Activated naive CD4-positive, alpha-beta T cell treated with anti-CD3 and anti-CD28 coated beads, Interleukin-2, amount 50 U/mL, for 72 hours (primary cell): ENCODE measurements at regions not wholly inside any gene's neighbourhood (a gene's known extent, or its start where the extent isn't known, plus 50 kb on each side); places are given as distances from the start of the nearest gene placed in this dataset.

Source experiments
- ATAC-seq, 2 donors: fragments of 150-1000 bp; cut with Tn5 transposase; 2 replicates each; pipeline ENCODE4 v1.10.0; 2021; ENCODE audit warnings: mild to moderate bottlenecking in 2 of 2, moderate library complexity in 2 of 2
- DNase-seq, 2 donors: peaks; one replicate each; pipeline ENCODE4 v3.0.0; 2021 to 2022; ENCODE audit warnings: low spot score in 2 of 2
- H3K27ac Mint-ChIP-seq, 2 donors: one replicate each; pipeline ENCODE4 v1.8.0; 2022; ENCODE audit warnings: mild to moderate bottlenecking in 2 of 2, mixed read lengths in 2 of 2
- H3K36me3 Mint-ChIP-seq, 2 donors: one replicate each; pipeline ENCODE4 v1.8.0; 2022; ENCODE audit warnings: mixed read lengths in 2 of 2
- H3K9me3 Mint-ChIP-seq, 2 donors: one replicate each; pipeline ENCODE4 v1.8.0; 2022; ENCODE audit warnings: mixed read lengths in 2 of 2

DNA sequence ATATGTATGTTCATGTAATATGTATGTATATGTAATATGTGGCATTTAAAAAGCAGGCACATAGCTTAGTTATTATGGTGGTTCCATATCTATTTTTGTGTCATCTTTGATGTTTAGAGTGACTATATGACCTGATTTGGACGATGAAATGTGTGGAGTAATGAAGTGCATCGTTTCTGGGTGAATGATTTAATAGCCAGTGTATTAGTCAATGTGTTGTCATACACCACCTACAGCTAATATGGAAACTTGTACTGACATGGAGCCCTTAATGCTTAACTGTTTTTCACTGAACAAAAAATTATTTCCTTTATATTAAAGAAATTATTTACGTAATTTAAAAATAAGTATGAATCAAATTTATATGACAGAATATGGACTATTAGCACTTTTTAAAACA is 292.3 kb upstream of the FSTL5 start:
- Mint-ChIP-seq H3K36me3 (no peaks in the 10 kb centered on the region), H3K27ac (no peak overlapping the region), H3K9me3 (no peaks in the 10 kb centered on the region)
- ATAC-seq, result no peak
- no peak for DNase-seq

DNA sequence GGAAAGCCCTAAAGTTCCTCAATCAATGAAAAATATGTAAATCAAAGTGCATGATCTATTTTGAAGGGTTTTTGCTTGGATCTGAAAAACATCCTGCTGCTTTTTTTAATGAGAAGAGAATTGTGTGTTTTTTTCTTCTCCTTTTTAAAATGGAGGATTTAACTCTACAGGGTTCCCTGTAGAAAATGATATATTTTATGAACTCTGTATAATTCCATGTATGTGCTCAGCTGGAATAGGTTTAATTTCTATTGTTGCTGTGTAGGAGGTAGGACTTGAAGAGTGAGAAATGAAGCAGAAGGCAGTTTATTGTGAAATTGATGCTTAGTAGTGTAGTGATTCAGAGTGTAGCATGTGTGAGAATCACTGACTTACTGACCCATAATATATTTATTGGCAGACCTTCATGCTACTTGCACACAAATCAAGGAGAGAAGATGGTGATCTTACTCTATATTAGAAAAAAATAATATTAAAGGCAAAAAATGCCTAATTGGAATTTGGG is 286.8 kb upstream of the FSTL5 start:
- no peak for DNase-seq
- Mint-ChIP-seq H3K27ac (no peak overlapping the region), H3K36me3 (no peaks in the 10 kb centered on the region), H3K9me3 (no peaks in the 10 kb centered on the region)
- no peak for ATAC-seq

DNA sequence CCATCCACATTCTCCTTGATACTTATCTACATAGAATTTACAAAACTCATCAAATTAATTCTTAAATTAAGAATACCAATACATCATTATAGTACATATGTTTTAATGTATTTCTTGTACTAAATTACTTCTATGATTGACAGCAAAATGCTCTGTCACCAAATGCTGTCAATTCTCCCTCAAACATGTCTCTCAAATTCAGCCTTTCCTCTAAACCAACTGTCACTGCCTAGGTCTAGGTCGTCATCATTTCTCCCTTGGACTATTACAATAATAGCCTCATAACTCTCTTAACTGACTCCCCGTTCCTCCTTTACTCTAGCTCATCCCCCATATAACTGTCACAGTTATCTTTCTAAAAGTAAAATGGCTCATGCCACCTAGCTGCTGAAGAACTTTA is 279.7 kb upstream of the FSTL5 start:
- Mint-ChIP-seq H3K27ac (no peak overlapping the region), H3K9me3 (peaks cover 0 to 1% of the 10 kb centered on the region in 2 donors), H3K36me3 (no peaks in the 10 kb centered on the region)
- DNase-seq (no peak), ATAC-seq (no peak)

DNA sequence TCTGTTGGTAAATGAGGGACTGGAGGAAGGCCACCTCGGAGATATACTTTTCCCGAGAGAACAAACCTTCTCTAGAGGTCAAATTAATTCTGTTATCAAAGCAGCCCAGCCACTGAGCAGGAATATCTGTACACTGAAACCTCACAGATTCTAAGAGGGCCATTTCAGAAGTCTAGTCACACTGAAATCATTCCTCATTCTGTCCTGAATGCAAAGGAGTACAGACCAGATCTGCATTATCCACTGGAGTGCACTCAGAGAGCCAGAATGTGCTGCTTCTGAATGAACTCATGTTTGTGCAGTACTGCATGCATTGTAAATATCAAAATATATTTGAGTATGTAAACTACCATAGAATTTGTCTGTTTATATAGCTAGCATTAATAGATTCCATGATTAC is 278.3 kb upstream of the FSTL5 start:
- no peaks in the 10 kb centered on the region for H3K36me3 Mint-ChIP-seq
- peaks cover 0 to 4% of the 10 kb centered on the region in 2 donors for H3K9me3 Mint-ChIP-seq
- DNase-seq (no peak), ATAC-seq (no peak)
- H3K27ac Mint-ChIP-seq, result no peak overlapping the region

DNA sequence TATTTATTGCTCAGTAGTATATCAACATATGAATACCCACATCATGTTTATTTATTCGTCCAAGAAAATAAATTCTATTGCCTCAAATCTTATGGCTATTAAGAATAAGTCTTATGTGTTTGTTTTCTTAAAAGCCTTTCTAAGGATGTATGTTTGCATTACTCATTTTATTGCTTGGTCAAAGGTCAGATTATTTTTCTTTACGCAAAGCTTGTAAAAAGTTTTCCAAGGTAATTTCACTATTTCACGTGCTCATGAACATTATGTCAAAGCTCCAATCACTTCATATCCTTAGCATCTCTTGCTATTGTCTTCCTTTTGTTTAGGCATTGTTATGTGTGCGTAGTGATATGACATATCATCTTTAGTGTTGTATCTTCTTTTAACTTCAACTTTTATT is 258.5 kb upstream of the FSTL5 start:
- DNase-seq, result no peak
- no peak overlapping the region for H3K27ac Mint-ChIP-seq
- H3K9me3 Mint-ChIP-seq, result peaks cover 5 to 13% of the 10 kb centered on the region in 2 donors
- ATAC-seq, result no peak
- H3K36me3 Mint-ChIP-seq, result no peaks in the 10 kb centered on the region

DNA sequence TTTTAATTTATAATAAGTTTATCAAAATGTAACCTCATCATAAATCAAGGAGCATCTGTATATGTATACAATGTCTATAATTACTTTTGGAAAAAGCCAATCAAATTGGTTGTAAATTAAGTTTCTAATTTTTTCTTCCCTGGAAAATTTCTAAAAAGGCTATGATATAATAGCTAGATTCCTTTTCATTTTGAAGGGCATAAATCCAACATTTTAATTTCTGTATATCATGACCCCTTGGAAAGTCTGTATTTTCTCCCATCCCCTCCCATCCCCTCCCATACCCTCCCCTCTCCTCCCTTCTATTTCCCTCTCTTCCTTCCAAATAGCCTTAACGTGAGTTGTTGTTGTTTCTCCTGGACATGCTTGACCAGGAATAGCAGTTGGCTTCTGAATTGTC is 247.1 kb upstream of the FSTL5 start:
- peaks cover 16 to 19% of the 10 kb centered on the region in 2 donors for H3K9me3 Mint-ChIP-seq
- no peak for DNase-seq
- no peak for ATAC-seq
- peaks cover 0 to 4% of the 10 kb centered on the region in 2 donors for H3K36me3 Mint-ChIP-seq
- no peak overlapping the region for H3K27ac Mint-ChIP-seq

DNA sequence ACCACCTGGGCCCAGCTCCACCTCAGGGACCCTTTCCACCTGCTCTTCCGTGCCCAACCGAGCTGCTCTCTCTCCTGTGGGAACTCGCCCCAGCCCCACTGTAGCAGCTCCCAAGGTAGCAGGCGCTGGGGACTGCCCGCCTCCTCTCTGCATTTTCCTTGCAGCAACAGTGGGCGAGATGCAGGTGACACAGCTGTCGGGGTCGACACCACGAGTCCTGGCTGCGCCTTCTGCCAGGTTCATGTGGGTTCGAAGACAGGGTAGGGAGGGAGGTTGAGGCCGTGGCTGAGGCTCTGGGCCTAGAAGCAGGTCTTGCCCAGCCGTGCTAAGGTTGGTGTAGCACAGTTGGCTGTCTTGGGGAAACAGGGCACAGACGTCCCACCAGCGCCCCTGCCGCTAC is 245.2 kb upstream of the FSTL5 start:
- DNase-seq (no peak), ATAC-seq (no peak)
- peaks cover 16 to 19% of the 10 kb centered on the region in 2 donors for H3K9me3 Mint-ChIP-seq
- H3K36me3 Mint-ChIP-seq, result peaks cover 0 to 4% of the 10 kb centered on the region in 2 donors
- H3K27ac Mint-ChIP-seq, result no peak overlapping the region

DNA sequence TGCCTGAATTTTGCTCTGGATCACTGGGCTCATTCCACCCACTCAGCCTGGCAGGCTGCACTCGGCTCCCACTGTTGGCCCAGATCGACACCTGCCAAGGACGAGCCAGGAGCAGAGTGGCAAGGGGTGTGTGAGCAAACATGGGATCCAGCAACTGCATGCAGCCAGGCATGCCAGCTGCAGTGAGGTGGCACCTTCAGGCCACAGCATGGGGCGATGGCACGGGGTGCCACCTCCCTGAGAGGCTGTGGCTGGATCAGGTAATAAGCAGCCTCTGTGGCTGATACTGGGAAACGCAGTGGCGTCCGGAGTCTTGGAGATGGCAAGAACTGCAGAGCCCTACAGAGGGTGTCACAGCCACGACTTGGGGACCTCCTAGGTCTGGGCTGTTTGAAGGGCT is 244.5 kb upstream of the FSTL5 start:
- no peak overlapping the region for H3K27ac Mint-ChIP-seq
- H3K36me3 Mint-ChIP-seq, result peaks cover 0 to 4% of the 10 kb centered on the region in 2 donors
- peaks cover 12 to 15% of the 10 kb centered on the region in 2 donors for H3K9me3 Mint-ChIP-seq
- DNase-seq (no peak), ATAC-seq (no peak)

DNA sequence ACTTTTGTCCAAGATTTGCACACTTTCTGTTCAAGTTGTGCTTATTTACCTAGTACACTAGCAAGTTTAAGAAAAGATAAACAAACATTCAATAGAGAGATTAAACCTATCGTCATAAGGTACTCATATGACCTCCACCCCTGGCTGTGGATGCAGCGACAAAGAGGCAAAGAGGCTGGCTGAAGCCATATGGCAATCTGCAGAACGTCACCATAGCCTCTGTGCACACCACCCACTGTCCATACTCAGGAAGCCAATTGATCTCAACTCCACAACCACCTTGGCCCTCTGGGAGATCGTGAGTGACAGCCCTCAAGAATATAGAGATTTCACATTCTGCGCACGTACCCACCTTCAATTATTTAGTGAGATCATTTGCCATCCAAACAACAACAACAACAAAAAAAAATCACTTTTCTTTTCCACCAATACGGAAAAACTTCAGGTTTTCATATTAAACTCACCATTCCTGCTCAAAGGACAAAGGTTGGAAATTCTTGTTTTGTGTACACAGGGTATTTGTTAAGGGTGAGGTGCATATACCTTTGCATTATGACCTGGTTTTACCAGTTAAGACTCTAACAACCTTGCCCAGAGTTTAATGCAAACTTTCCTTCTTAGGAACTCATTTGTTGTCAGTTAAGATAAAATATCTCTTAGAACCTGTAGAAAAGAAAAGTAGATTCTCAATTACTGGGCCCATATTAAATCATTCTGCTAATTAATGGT is 243.0 kb upstream of the FSTL5 start:
- no peak overlapping the region for H3K27ac Mint-ChIP-seq
- peaks cover 0 to 4% of the 10 kb centered on the region in 2 donors for H3K36me3 Mint-ChIP-seq
- H3K9me3 Mint-ChIP-seq, result peaks cover 0 to 3% of the 10 kb centered on the region in 2 donors
- DNase-seq (no peak), ATAC-seq (no peak)

DNA sequence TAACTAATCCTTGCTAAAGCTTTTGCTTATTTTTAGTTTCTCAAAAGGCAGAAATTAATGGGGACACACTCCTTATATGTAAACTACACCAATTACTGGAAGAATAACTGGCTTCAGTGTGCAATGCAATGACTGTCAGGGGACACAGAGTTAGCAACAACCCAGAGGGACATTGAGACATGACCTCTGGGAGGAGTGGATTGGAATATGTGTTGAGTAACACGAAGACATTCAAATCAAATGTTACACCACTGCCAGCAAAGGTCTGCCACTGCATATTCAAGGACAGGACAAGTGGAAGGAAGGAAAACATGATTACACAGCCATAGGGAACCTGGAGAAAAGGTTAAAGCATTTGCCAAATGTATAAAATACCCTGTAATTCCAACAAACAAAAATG is 240.1 kb upstream of the FSTL5 start:
- ATAC-seq (no peak), DNase-seq (no peak)
- H3K36me3 Mint-ChIP-seq, result peaks cover 0 to under 1% of the 10 kb centered on the region in 2 donors
- H3K9me3 Mint-ChIP-seq, result peaks cover 3 to 4% of the 10 kb centered on the region in 2 donors
- no peak overlapping the region for H3K27ac Mint-ChIP-seq

DNA sequence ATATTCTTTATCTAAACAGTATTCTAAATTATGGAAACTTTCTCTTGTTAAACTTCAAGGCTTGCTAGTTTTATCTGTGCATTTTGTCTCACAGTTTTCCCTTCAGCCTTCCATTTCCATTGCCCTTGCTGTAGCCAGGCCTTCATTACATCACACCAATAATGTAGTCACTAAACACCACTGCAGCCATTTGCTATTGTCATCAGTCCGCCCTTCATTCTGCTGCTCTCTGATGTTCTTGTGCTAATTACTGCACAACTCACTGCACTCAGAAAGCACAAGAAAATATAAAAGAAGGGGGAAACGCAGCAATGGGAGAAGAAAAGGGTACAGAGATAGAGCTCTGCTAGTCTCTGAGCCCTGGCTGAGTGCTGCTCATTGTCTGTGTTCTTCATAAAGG is 239.6 kb upstream of the FSTL5 start:
- no peak for DNase-seq
- Mint-ChIP-seq H3K9me3 (peaks cover 3 to 4% of the 10 kb centered on the region in 2 donors), H3K27ac (no peak overlapping the region), H3K36me3 (no peaks in the 10 kb centered on the region)
- ATAC-seq, result no peak

DNA sequence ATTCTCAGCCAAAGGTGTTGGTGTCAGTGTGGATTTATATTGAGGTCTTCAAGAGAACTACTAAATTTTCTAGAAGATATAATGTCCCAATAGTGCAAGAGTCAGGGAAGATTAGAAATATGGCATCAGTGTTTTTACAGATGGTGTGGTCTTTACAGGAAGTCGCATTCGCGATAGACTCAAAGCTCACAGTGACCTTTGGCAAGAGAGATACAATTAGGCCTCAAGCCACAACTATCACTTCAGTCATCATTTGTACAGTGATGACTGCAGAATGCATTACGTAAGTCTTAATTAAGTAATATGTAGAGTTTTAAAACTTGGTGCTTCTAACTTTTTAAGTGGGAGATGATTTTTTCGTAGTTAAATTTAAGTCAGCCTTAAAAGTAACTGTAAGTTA is 237.2 kb upstream of the FSTL5 start:
- H3K27ac Mint-ChIP-seq, result no peak overlapping the region
- no peak for DNase-seq
- no peak for ATAC-seq
- H3K36me3 Mint-ChIP-seq, result no peaks in the 10 kb centered on the region
- H3K9me3 Mint-ChIP-seq, result peaks cover 6 to 8% of the 10 kb centered on the region in 2 donors

DNA sequence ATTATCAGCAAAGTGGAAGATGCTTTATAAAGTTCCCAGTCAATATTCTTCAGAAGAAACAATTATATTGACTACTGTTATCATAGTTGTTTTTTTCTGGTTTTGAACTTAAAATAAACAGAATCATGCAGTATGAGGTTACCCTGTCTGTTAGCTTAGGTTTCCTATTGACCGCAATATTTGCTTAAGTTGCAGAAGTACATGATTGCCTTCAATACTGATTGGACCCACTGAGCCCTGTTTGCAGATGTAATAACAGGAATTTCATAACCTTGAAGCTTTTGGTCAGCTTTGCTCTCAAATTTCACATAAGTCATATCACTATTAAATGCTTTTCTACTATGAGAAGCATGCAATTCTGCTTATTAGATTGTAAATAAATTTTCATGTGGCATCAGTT is 229.1 kb upstream of the FSTL5 start:
- H3K36me3 Mint-ChIP-seq, result no peaks in the 10 kb centered on the region
- ATAC-seq, result no peak
- DNase-seq, result no peak
- H3K27ac Mint-ChIP-seq, result no peak overlapping the region
- peaks cover 10 to 11% of the 10 kb centered on the region in 2 donors for H3K9me3 Mint-ChIP-seq

DNA sequence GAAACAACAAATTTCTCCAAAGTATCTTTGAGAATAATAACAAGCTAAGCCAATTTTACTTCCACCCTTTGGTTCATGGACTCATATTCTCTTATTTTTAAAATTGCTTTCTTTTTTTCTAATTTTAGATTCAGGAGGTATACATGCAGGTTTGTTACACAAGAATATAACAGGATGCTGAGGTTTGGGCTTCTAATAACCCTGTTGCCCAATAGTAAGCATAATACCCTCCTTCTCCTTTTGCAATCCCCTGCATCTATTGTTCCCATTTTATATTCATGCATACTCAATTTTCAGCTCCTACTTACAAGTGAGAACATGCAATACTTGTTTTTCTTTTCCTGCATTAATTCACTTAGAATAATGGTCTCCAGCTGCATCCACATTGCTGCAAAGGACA is 202.3 kb upstream of the FSTL5 start:
- DNase-seq, result no peak
- H3K27ac Mint-ChIP-seq, result no peak overlapping the region
- no peak for ATAC-seq
- H3K36me3 Mint-ChIP-seq, result no peaks in the 10 kb centered on the region
- peaks cover 6 to 7% of the 10 kb centered on the region in 2 donors for H3K9me3 Mint-ChIP-seq

DNA sequence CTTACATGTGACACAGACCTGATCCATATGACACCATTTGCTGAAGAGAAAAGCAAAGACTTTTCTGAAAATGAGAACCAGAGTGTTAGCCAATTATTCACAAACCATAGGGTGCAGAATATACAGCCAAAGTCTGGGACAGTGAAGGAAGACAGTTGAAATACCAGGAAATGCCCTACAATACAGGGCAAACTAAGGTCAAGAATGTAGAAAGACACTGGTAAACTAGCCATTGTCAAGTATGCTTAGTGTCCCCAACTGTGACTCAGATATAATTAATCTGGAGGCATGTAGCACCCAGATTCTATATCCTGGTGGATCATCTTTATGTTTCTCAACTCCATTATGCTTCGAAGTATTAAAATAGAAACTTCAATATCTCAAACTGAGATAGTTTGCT is 200.9 kb upstream of the FSTL5 start:
- peaks cover 10 to 12% of the 10 kb centered on the region in 2 donors for H3K9me3 Mint-ChIP-seq
- H3K36me3 Mint-ChIP-seq, result no peaks in the 10 kb centered on the region
- DNase-seq (no peak), ATAC-seq (no peak)
- no peak overlapping the region for H3K27ac Mint-ChIP-seq

DNA sequence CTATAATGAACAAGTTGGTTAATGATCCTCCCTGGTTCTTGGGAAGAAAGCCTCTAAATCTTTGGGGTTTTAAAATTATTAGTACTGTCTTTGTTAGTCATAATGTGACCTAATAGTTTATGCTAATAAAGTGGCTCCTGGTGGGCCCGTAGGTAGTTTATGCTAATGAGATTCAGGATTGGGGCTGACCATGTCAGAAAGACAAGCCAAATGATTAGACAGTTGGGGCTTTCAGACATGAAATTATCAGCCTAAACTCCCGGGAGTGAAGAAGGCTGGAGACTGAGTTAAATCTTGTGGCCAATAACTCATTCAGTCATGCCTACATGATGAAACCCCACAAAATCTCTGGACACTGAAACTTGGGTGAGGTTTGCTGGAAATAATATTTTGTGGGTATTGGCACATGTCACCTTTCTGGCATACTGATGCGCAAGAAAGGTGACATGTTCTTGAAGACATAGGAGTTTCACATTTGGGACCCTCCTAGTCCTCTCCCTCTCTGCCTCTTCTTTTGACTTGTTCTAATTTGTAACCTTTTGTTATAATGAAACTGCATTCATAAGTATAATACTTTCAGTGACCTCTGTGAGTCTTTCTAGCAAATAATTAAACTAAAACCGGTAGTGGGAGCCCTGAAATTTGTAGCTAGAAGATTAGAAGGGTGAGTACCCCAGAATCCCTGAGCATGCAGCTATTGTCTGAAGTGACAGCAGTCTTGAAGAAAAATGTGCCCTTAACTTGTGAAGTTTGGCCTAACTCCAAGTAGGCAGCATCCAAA is 196.8 kb upstream of the FSTL5 start:
- no peak overlapping the region for H3K27ac Mint-ChIP-seq
- H3K9me3 Mint-ChIP-seq, result peaks cover 12 to 16% of the 10 kb centered on the region in 2 donors
- DNase-seq (no peak), ATAC-seq (no peak)
- H3K36me3 Mint-ChIP-seq, result no peaks in the 10 kb centered on the region

DNA sequence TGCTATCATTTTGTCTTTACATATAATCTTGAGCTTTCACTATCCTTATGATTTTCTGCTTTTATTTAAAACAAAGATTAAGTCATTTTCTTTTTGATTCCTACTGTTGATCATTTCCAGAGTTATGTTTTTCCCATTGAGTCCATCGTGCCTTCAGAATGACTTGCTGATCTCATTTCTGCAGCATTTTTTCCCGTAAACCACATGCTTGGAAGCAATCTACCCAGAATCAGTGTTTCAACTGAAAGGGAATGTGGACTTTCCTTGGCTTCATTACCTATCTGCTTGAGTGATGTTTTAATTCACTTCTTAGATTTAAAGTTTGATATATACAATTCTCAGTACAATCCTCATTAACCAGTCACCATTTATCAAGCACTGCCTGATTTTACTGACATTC is 192.4 kb upstream of the FSTL5 start:
- DNase-seq, result no peak
- Mint-ChIP-seq H3K27ac (no peak overlapping the region), H3K9me3 (peaks cover 5 to 10% of the 10 kb centered on the region in 2 donors), H3K36me3 (no peaks in the 10 kb centered on the region)
- ATAC-seq, result no peak
